ENCODE measurements at regions not wholly inside any gene's neighbourhood (a gene's known extent, or its start where the extent isn't known, plus 50 kb on each side); places are given as distances from the start of the nearest gene placed in this dataset.

DNA sequence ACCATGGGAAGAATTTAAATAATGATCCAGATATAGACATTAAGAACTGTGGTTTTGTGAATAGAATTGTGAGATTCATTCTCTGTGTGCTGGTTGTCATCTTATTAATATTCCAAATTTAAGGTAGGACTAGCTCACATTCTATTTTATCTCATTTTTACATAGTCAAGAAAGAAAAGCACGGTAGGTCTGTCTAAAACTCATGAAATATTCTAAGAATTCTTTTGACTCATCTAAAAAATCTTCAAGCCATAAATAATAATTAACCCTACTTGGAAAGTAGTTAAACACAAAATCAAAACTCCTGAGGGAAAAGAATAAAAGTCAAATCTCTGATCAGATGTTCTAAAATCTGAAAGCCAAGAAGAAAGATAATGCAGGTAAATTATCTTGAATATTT is 388.8 kb upstream of the CHAC2 start:
- no peak overlapping the region for H3K27ac ChIP-seq
- no peaks in the 10 kb centered on the region for H3K27me3 ChIP-seq
- no peak for TF ChIP-seq Cebpa-rat (IDR thresholded peaks at IDR 0.05)
- H3K9me3 ChIP-seq (replicated peaks in 1 of 11): no peaks in the 10 kb centered on the region
- no peaks in the 10 kb centered on the region for H3K4me1 ChIP-seq
- no peaks in the 10 kb centered on the region for H4K20me1 ChIP-seq
- H3K4me3 ChIP-seq: no peak overlapping the region
- no peaks in the 10 kb centered on the region for H3K36me3 ChIP-seq
- no peak overlapping the region for H3K4me2 ChIP-seq
- H3K9ac ChIP-seq: no peak overlapping the region

DNA sequence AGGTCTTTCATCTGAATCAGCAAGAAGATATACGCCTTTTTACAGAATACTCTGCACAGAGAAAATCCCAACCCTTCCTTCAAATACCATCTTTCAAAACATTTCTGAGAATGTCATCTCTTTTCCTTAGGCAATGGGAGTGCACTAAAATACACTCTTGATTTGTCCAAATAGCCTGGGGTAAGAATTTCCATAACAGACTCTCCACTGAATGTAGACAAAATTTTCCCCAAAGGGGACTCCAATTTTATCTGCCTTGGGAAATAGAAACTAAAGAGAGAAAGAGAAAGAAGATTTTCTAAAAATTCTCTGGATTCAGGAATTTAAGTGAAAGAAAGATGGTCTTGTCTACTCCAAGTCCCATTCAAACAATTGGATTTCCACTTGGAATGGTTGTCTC is 394.5 kb upstream of the CHAC2 start:
- H3K4me1 ChIP-seq: no peaks in the 10 kb centered on the region
- no peaks in the 10 kb centered on the region for H4K20me1 ChIP-seq
- no peak overlapping the region for H3K27ac ChIP-seq
- H3K9me3 ChIP-seq (replicated peaks in 1 of 11): no peaks in the 10 kb centered on the region
- TF ChIP-seq Cebpa-rat (IDR thresholded peaks at IDR 0.05): no peak
- H3K4me3 ChIP-seq: no peak overlapping the region
- H3K4me2 ChIP-seq: no peak overlapping the region
- no peak overlapping the region for H3K9ac ChIP-seq
- no peaks in the 10 kb centered on the region for H3K36me3 ChIP-seq
- no peaks in the 10 kb centered on the region for H3K27me3 ChIP-seq

DNA sequence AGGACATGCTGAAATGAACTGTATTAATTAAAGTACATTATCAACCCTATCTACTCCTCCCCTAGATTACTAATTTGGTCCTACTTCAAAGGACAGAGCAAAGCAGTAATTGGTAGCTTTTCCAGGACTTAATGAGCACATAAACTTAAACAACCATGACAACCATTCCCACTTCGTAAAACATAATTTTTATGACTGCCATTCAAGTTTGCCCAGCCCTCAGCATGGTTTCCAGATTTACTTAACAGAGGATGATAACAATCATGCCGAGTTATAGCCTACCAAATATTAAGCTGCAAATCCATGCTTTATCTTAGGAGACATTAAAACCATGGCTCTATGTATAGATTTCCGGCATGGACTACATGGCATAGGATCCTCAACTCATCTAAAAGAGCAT is 401.1 kb upstream of the CHAC2 start:
- Histone ChIP-seq H3K4me1 (no peaks in the 10 kb centered on the region), H3K4me3 (no peak overlapping the region), H3K4me2 (no peak overlapping the region), H3K9me3 (replicated peaks in 1 of 11) (peaks cover 9 to 27% (median 15%) of the 10 kb centered on the region in 11 experiments; a peak in 21 of 22 replicates), H3K27me3 (no peaks in the 10 kb centered on the region), H3K36me3 (no peaks in the 10 kb centered on the region), H3K9ac (no peak overlapping the region), H3K27ac (no peak overlapping the region), H4K20me1 (no peaks in the 10 kb centered on the region)
- TF ChIP-seq Cebpa-rat (IDR thresholded peaks at IDR 0.05): no peak

DNA sequence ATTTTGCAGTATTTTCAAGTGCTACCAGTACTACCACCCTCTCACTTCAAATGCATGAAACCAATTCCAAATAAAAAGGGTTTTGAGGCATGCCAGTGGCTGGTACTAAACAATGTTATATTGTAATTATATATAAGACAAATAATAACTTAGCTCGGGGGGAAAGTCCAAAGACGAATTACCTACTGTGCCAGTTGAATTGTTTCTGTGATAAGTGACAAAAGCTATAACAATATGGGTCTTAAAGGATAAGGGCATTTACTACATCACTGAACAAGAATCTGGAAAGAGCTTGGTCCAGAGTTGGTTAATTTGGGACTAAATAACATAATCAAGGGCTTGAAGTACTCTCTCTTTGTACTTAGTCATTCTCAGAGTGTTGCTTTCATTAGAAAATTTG is 404.7 kb upstream of the CHAC2 start:
- TF ChIP-seq Cebpa-rat (IDR thresholded peaks at IDR 0.05): no peak
- H3K4me2 ChIP-seq: no peak overlapping the region
- no peaks in the 10 kb centered on the region for H3K27me3 ChIP-seq
- no peak overlapping the region for H3K9ac ChIP-seq
- H3K4me1 ChIP-seq: no peaks in the 10 kb centered on the region
- no peaks in the 10 kb centered on the region for H4K20me1 ChIP-seq
- H3K9me3 ChIP-seq (replicated peaks in 1 of 11): peaks cover 12 to 37% (median 21%) of the 10 kb centered on the region in 11 experiments; a peak in 21 of 22 replicates
- H3K27ac ChIP-seq: no peak overlapping the region
- no peak overlapping the region for H3K4me3 ChIP-seq
- H3K36me3 ChIP-seq: no peaks in the 10 kb centered on the region

DNA sequence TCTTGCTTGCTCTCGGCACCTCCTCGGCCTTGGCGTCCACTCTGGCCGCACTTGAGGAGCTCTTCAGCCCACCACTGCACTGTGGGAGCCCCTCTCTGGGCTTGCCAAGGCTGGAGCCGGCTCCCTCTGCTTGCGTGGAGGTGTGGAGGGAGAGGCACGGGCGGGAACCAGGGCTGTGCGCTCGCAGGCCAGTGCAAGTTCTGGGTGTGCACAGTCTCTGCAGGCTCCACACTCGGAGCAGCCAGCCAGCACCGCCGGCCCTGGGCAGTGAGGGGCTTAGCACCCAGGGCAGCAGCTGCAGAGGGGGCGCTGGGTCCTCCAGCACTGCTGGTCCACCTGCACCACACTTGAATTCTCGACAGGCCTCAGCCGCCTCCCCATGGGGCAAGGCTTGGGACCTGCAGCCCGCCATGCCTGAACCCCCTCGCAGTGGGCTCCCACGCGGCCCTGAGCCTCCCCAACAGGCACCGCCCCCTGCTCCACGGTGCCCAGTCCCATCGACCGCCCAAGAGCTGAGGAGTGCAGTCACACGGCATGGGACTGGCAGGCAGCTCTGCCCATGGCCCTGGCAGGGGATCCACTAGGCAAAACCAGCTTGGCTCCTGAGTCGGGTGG is 411.2 kb upstream of the CHAC2 start:
- Histone ChIP-seq H3K4me2 (no peak overlapping the region), H3K9me3 (replicated peaks in 1 of 11) (peaks cover 16 to 32% (median 25%) of the 10 kb centered on the region in 11 experiments), H3K27ac (no peak overlapping the region), H3K36me3 (no peaks in the 10 kb centered on the region; a peak in 1 of 22 replicates), H3K27me3 (no peaks in the 10 kb centered on the region), H4K20me1 (no peaks in the 10 kb centered on the region), H3K9ac (no peak overlapping the region), H3K4me1 (peaks cover 0 to 9% (median 7%) of the 10 kb centered on the region in 10 experiments; a peak in 16 of 20 replicates), H3K4me3 (no peak overlapping the region)
- TF ChIP-seq Cebpa-rat (IDR thresholded peaks at IDR 0.05): no peak

DNA sequence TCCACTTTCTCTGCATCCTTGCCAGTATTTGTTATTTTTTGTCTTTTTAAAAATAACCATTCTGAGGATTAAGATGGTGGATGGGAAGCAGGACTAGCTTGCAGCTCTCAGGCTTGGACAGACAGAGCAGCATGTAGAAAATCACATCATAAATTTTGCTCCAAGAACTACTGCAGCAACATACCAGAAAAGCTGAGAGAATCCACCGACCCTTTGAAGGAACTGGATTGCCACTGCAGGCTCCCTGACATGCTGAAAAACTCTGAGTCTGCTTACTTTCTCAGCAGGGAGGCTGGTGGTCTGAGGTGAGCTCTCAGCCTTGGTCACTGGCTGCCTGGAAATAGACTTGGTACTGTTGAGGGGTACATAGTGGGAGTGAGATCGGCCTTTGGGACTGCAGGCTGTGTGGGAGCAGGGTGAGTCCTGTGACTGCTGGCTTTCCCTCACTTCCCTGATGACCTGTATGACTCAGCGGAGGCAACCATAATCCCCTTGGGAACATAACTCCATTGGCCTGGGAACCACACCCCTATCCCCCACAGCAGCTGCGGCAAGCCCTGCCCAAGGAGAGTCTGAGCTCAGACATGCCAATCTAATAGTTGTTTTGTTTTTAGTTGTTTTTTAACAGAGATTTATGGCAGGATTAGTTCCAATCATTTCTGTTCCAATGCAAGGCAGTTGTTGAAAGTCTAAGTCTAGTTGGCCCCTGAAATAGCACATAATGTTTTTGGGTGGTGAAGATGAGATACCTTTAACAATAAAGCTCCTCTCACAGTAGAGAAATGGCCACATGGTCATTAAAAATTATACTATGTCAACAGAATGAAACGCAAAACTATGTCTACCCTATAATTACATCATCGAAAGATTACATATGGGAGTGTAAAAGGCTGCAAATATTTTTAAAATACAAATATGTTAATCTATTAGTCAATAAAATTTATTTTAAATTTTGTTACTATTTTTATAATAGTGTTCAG is 414.2 kb upstream of the CHAC2 start:
- H4K20me1 ChIP-seq: no peaks in the 10 kb centered on the region
- H3K36me3 ChIP-seq: no peaks in the 10 kb centered on the region; a peak in 1 of 22 replicates
- peak overlapping the region in 10 of 11 experiments; percentile 22 to 55 (median 39); a peak in 18 of 22 replicates for H3K4me2 ChIP-seq
- no peak overlapping the region for H3K4me3 ChIP-seq
- H3K4me1 ChIP-seq: peaks cover 0 to 9% (median 7%) of the 10 kb centered on the region in 10 experiments; a peak in 16 of 20 replicates
- H3K9ac ChIP-seq: no peak overlapping the region
- H3K9me3 ChIP-seq (replicated peaks in 1 of 11): peaks cover 14 to 23% (median 19%) of the 10 kb centered on the region in 11 experiments
- H3K27ac ChIP-seq: 0 out of 22 replicates have a peak overlapping the region, but pooled peaks of 1 of the 11 experiments have one; percentile 21
- no peaks in the 10 kb centered on the region for H3K27me3 ChIP-seq
- TF ChIP-seq Cebpa-rat (IDR thresholded peaks at IDR 0.05): no peak

DNA sequence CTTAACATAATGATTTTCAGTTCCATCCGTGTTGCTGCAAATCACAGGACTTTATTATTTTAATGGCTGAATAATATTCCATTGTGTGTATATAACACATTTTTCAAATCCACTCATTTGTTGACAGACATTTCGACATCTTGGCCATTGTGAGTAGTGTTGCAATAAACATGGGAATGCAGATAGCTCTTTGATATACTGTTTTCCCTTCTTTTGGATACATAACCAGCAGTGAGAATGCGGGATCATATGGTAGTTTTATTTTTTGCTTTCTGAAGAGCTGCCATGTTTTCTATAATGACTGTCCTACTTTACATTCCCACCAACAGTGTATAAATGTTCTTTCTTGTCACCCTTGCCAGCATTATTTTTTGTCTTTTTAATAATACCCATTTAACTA is 420.3 kb upstream of the CHAC2 start:
- Histone ChIP-seq H3K27me3 (no peaks in the 10 kb centered on the region), H3K9ac (no peak overlapping the region), H3K36me3 (no peaks in the 10 kb centered on the region), H4K20me1 (no peaks in the 10 kb centered on the region), H3K27ac (no peak overlapping the region), H3K9me3 (replicated peaks in 1 of 11) (no peaks in the 10 kb centered on the region), H3K4me3 (no peak overlapping the region), H3K4me1 (no peaks in the 10 kb centered on the region), H3K4me2 (no peak overlapping the region)
- no peak for TF ChIP-seq Cebpa-rat (IDR thresholded peaks at IDR 0.05)

DNA sequence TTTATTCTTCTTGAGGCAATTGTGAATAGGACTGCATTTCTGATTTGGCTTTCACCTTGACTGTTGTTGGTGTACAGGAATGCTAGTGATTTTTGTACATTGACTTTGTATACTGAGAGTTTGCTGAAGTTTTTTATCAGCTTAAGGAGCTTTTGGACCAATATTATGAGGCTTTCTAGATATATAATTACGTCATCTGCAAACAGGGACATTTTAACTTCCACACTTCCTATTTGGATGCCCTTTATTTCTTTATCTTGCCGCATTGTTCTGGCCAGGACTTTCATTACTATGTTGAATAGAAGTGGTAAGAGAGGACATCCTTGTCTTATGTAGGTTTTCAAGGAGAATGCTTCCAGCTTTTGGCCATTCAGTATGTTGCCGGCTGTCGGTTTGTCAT is 425.4 kb upstream of the CHAC2 start:
- H3K4me3 ChIP-seq: no peak overlapping the region
- no peaks in the 10 kb centered on the region for H4K20me1 ChIP-seq
- H3K36me3 ChIP-seq: no peaks in the 10 kb centered on the region
- no peaks in the 10 kb centered on the region for H3K9me3 ChIP-seq (replicated peaks in 1 of 11)
- TF ChIP-seq Cebpa-rat (IDR thresholded peaks at IDR 0.05): no peak
- H3K4me1 ChIP-seq: no peaks in the 10 kb centered on the region
- no peak overlapping the region for H3K27ac ChIP-seq
- no peaks in the 10 kb centered on the region for H3K27me3 ChIP-seq
- no peak overlapping the region for H3K4me2 ChIP-seq
- H3K9ac ChIP-seq: no peak overlapping the region

DNA sequence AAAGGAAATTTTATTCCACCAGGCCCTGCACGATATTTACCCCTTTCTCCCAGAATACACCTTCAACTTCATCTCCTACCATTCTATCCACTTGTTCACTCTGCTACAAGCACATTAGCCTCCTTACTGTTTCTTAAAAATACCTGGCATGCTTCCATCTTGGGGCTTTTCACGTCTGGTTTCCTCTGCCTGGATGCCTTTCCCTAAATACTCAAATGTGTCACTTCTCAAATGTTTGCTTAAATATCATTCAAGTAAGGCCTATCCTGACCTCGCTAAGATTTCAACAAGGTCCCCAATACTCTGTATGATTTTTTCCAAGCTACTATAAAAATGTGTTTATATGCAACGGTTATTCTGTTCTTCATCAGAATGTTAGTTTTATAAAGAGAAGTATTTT is 433.0 kb upstream of the CHAC2 start:
- Histone ChIP-seq H3K4me1 (no peaks in the 10 kb centered on the region), H3K36me3 (no peaks in the 10 kb centered on the region), H4K20me1 (no peaks in the 10 kb centered on the region), H3K27ac (no peak overlapping the region), H3K4me2 (no peak overlapping the region), H3K9ac (no peak overlapping the region), H3K27me3 (no peaks in the 10 kb centered on the region), H3K9me3 (replicated peaks in 1 of 11) (no peaks in the 10 kb centered on the region), H3K4me3 (no peak overlapping the region)
- TF ChIP-seq Cebpa-rat (IDR thresholded peaks at IDR 0.05): no peak
